ENCODE measurements at regions not wholly inside any gene's neighbourhood (a gene's known extent, or its start where the extent isn't known, plus 50 kb on each side); places are given as distances from the start of the nearest gene placed in this dataset.

- H3K9me3 ChIP-seq (ENCODE audit: low read length): no peaks in the 10 kb centered on the region
- H3K9ac ChIP-seq (ENCODE audit: low read length): no peak overlapping the region
- H3K27me3 ChIP-seq (ENCODE audit: insufficient read depth, low read length): no peaks in the 10 kb centered on the region
- H3K4me2 ChIP-seq (ENCODE audit: low read length): no peak overlapping the region
- H3K4me3 ChIP-seq (ENCODE audit: low read depth, low read length, poor library complexity, severe bottlenecking): no peak overlapping the region
- no peaks in the 10 kb centered on the region for H3K9me2 ChIP-seq (ENCODE audit: low read depth, low read length)
- TF ChIP-seq EZH2 (IDR thresholded peaks at IDR 0.05; ENCODE audit: borderline replicate concordance, low read length) (no peak), CTCF (IDR thresholded peaks at IDR 0.05; ENCODE audit: low read length) (no peak)
- H4K20me1 ChIP-seq (ENCODE audit: insufficient read depth, low read length): no peaks in the 10 kb centered on the region
- no peak overlapping the region for H2AFZ ChIP-seq (ENCODE audit: low read length)
- H3K36me3 ChIP-seq (ENCODE audit: insufficient read depth, low read length): no peaks in the 10 kb centered on the region; the same call in 1 of the 2 replicates
- no peaks in the 10 kb centered on the region for H3F3A ChIP-seq (ENCODE audit: insufficient read depth, low read length)
- no peaks in the 10 kb centered on the region for H3K4me1 ChIP-seq (ENCODE audit: insufficient read depth, low read length, severe bottlenecking)
- H3K79me2 ChIP-seq (ENCODE audit: insufficient read depth, low read length): no peaks in the 10 kb centered on the region
- no peak overlapping the region for H3K27ac ChIP-seq (ENCODE audit: low read depth, low read length, poor library complexity, severe bottlenecking)
These were observed 98.5 kb downstream of the NUP35 start for GRCh38 chr2:183222751-183223150.

- Histone ChIP-seq H3K27ac (ENCODE audit: low read depth, low read length, poor library complexity, severe bottlenecking) (no peak overlapping the region), H3K9ac (ENCODE audit: low read length) (no peak overlapping the region), H3K9me3 (ENCODE audit: low read length) (no peaks in the 10 kb centered on the region), H2AFZ (ENCODE audit: low read length) (no peak overlapping the region), H3K9me2 (ENCODE audit: low read depth, low read length) (no peaks in the 10 kb centered on the region), H3K36me3 (ENCODE audit: insufficient read depth, low read length) (no peaks in the 10 kb centered on the region; the same call in 1 of the 2 replicates), H3K4me1 (ENCODE audit: insufficient read depth, low read length, severe bottlenecking) (no peaks in the 10 kb centered on the region), H3F3A (ENCODE audit: insufficient read depth, low read length) (no peaks in the 10 kb centered on the region), H3K27me3 (ENCODE audit: insufficient read depth, low read length) (no peaks in the 10 kb centered on the region), H3K4me3 (ENCODE audit: low read depth, low read length, poor library complexity, severe bottlenecking) (no peak overlapping the region), H3K4me2 (ENCODE audit: low read length) (no peak overlapping the region), H3K79me2 (ENCODE audit: insufficient read depth, low read length) (no peaks in the 10 kb centered on the region), H4K20me1 (ENCODE audit: insufficient read depth, low read length) (no peaks in the 10 kb centered on the region)
- TF ChIP-seq CTCF (IDR thresholded peaks at IDR 0.05; ENCODE audit: low read length) (no peak), EZH2 (IDR thresholded peaks at IDR 0.05; ENCODE audit: borderline replicate concordance, low read length) (no peak)
These were observed 100.7 kb downstream of the NUP35 start for GRCh38 chr2:183224948-183225347.

- TF ChIP-seq CTCF (IDR thresholded peaks at IDR 0.05; ENCODE audit: low read length) (no peak), EZH2 (IDR thresholded peaks at IDR 0.05; ENCODE audit: borderline replicate concordance, low read length) (no peak)
- Histone ChIP-seq H3K27ac (ENCODE audit: low read depth, low read length, poor library complexity, severe bottlenecking) (no peak overlapping the region), H3K4me3 (ENCODE audit: low read depth, low read length, poor library complexity, severe bottlenecking) (no peak overlapping the region), H3K79me2 (ENCODE audit: insufficient read depth, low read length) (no peaks in the 10 kb centered on the region), H4K20me1 (ENCODE audit: insufficient read depth, low read length) (no peaks in the 10 kb centered on the region), H3K9ac (ENCODE audit: low read length) (no peak overlapping the region), H3K9me3 (ENCODE audit: low read length) (no peaks in the 10 kb centered on the region), H3F3A (ENCODE audit: insufficient read depth, low read length) (no peaks in the 10 kb centered on the region), H3K36me3 (ENCODE audit: insufficient read depth, low read length) (no peaks in the 10 kb centered on the region; the same call in 1 of the 2 replicates), H2AFZ (ENCODE audit: low read length) (no peak overlapping the region), H3K27me3 (ENCODE audit: insufficient read depth, low read length) (no peaks in the 10 kb centered on the region), H3K4me1 (ENCODE audit: insufficient read depth, low read length, severe bottlenecking) (no peaks in the 10 kb centered on the region), H3K4me2 (ENCODE audit: low read length) (no peak overlapping the region), H3K9me2 (ENCODE audit: low read depth, low read length) (no peaks in the 10 kb centered on the region)
These were observed 102.9 kb downstream of the NUP35 start for GRCh38 chr2:183227176-183227575.

All from OCI-LY1 (cell line).